ENCODE measurements at regions not wholly inside any gene's neighbourhood (a gene's known extent, or its start where the extent isn't known, plus 50 kb on each side); places are given as distances from the start of the nearest gene placed in this dataset.

DNA sequence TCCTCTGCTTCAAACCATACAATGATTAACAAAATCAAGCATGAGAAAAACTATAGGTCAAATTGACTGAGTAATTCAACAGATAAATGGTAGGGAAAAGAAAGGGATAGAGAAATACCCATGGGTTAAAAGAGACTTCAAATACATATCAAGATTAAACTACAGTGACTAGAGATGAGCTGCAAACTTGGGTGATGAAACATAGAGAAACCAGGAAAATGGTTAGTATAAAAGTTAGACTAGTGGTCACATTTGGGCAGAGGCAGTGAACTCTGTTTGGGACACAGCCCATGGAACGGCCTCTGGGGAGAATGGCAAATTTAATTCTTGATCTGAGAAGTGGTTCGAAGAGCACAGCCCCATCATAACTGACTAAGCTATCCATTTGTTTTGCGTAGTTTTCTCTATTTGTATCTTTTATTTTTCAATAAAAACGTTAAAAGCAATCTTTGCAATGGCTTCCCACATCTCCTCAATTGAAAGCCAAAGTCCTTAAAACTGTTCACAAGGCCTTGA is 99.4 kb downstream of the APIP start:
- no peak for DNase-seq (ENCODE audit: low read depth)
- TF ChIP-seq, protein P1, sequence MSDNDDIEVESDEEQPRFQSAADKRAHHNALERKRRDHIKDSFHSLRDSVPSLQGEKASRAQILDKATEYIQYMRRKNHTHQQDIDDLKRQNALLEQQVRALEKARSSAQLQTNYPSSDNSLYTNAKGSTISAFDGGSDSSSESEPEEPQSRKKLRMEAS (IDR thresholded peaks at IDR 0.05; ENCODE audit: low read depth, low read length): no peak
- TF ChIP-seq, protein P2, sequence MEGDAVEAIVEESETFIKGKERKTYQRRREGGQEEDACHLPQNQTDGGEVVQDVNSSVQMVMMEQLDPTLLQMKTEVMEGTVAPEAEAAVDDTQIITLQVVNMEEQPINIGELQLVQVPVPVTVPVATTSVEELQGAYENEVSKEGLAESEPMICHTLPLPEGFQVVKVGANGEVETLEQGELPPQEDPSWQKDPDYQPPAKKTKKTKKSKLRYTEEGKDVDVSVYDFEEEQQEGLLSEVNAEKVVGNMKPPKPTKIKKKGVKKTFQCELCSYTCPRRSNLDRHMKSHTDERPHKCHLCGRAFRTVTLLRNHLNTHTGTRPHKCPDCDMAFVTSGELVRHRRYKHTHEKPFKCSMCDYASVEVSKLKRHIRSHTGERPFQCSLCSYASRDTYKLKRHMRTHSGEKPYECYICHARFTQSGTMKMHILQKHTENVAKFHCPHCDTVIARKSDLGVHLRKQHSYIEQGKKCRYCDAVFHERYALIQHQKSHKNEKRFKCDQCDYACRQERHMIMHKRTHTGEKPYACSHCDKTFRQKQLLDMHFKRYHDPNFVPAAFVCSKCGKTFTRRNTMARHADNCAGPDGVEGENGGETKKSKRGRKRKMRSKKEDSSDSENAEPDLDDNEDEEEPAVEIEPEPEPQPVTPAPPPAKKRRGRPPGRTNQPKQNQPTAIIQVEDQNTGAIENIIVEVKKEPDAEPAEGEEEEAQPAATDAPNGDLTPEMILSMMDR (IDR thresholded peaks at IDR 0.05; ENCODE audit: low read depth, low read length): no peak
- no peak for TF ChIP-seq MYC (IDR thresholded peaks at IDR 0.05; ENCODE audit: low read depth, low read length)
- TF ChIP-seq POLR2A (IDR thresholded peaks at IDR 0.05; ENCODE audit: extremely low read depth, insufficient read length): no peak
- H3K4me3 ChIP-seq (ENCODE audit: low read depth, low read length): no peak overlapping the region

- DNase-seq (ENCODE audit: low read depth): no peak
- TF ChIP-seq POLR2A (IDR thresholded peaks at IDR 0.05; ENCODE audit: extremely low read depth, insufficient read length): no peak
- TF ChIP-seq MYC (IDR thresholded peaks at IDR 0.05; ENCODE audit: low read depth, low read length): no peak
- TF ChIP-seq, protein P1 (IDR thresholded peaks at IDR 0.05; ENCODE audit: low read depth, low read length): no peak
- TF ChIP-seq, protein P2 (IDR thresholded peaks at IDR 0.05; ENCODE audit: low read depth, low read length): no peak
- H3K4me3 ChIP-seq (ENCODE audit: low read depth, low read length): no peak overlapping the region
These were observed 103.1 kb downstream of the APIP start for GRCh38 chr11:34812905-34813576.

DNA sequence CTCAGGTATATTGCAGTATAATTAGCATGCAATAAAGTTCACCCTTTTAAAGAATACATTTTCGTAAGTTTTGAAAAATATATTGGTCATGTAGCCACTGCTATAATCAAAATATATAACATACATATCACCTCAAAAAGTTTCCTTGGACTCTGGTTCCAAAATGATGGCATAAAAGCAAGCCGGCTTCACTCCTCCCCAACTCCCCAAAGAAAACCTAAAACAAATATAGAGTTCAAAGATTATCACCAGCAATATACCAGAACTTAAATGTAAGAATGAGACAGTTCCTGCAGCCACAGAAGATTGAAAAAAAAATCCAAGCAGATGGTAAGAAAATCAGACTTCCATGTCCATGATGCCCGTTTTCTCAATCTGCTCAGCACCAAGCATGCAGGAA is 104.3 kb downstream of the APIP start:
- no peak overlapping the region for H3K4me3 ChIP-seq (ENCODE audit: low read depth, low read length)
- no peak for DNase-seq (ENCODE audit: low read depth)

GRCh38 chr11:34810107-34810562 is 106.0 kb downstream of the APIP start:
- no peak for DNase-seq (ENCODE audit: low read depth)
- TF ChIP-seq, protein P2 (IDR thresholded peaks at IDR 0.05; ENCODE audit: low read depth, low read length): no peak
- TF ChIP-seq, protein P1 (IDR thresholded peaks at IDR 0.05; ENCODE audit: low read depth, low read length): no peak
- no peak for TF ChIP-seq POLR2A (IDR thresholded peaks at IDR 0.05; ENCODE audit: extremely low read depth, insufficient read length)
- TF ChIP-seq MYC (IDR thresholded peaks at IDR 0.05; ENCODE audit: low read depth, low read length): no peak

More for the DNA sequence above, 104.3 kb downstream of the APIP start:
- TF ChIP-seq, protein P2 (IDR thresholded peaks at IDR 0.05; ENCODE audit: low read depth, low read length): no peak
- TF ChIP-seq MYC (IDR thresholded peaks at IDR 0.05; ENCODE audit: low read depth, low read length) (no peak), POLR2A (IDR thresholded peaks at IDR 0.05; ENCODE audit: extremely low read depth, insufficient read length) (no peak)
- TF ChIP-seq, protein P1 (IDR thresholded peaks at IDR 0.05; ENCODE audit: low read depth, low read length): no peak

DNA sequence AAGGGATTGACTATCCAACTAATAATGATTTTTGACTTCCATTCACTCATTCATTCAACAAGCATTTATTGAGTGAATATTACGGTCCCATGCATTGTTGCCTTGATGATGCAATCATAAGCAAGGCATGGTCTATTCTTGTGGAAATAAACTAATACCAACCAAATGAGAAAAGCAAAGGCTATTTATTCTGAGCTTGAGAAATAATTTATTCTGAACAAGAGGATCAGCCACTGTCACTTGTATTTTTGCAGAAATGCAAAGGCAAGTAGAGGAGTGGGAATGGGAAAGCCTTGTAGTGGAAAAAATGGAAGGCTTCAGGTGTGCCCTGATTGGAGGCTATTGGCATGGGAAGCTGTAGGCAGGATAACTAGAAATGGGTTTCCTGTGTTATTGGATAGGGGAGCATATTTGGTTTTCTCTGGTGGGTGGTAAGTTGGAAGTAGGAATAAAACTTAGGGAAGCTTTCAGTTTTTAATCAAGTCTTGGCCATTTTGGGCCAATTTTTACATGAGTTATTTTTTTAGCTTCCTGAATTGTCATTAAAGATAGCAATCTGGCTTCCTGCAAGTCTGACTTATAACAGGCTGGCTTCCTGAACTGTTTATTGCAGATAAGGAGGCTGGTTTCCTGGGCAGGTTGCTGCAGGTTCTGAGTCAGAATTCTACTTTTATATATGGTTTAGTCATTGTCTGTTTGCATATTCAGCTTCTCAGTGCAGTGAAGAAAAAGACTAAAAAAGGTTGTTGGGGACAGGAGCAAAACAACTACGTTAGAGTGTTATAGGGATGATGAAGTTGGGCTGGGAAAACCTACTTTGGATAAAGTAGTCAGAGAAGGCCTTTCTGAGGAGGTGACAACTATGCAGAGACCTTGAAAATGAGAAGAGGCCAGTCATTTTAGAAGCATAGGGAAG is 106.7 kb downstream of the APIP start:
- DNase-seq (ENCODE audit: low read depth): peak; percentile 49
- TF ChIP-seq MYC (IDR thresholded peaks at IDR 0.05; ENCODE audit: low read depth, low read length) (no peak), POLR2A (IDR thresholded peaks at IDR 0.05; ENCODE audit: extremely low read depth, insufficient read length) (no peak)
- TF ChIP-seq, protein P1 (IDR thresholded peaks at IDR 0.05; ENCODE audit: low read depth, low read length): no peak
- TF ChIP-seq, protein P2 (IDR thresholded peaks at IDR 0.05; ENCODE audit: low read depth, low read length): no peak
- no peak overlapping the region for H3K4me3 ChIP-seq (ENCODE audit: low read depth, low read length)

More at GRCh38 chr11:34810107-34810562, 106.0 kb downstream of the APIP start:
- H3K4me3 ChIP-seq (ENCODE audit: low read depth, low read length): no peak overlapping the region
